Thyroid gland (tissue), 4 donors: ENCODE measurements at regions not wholly inside any gene's neighbourhood (a gene's known extent, or its start where the extent isn't known, plus 50 kb on each side); places are given as distances from the start of the nearest gene placed in this dataset.

Experiments used
- CTCF ChIP-seq, 6 experiments: fragments of 200-600 bp in 3 of 6; fragments of 450-650 bp in 3 of 6; sonication (generic) in 3 of 6; IDR thresholded peaks; one replicate each; pipeline ENCODE4 v1.5.1; 2016 to 2019; ENCODE audit warnings: antibody characterized with exemption in 6 of 6, mild to moderate bottlenecking in 2 of 6, inconsistent platforms in 1 of 6, moderate library complexity in 1 of 6
- POLR2A ChIP-seq, 2 donors: fragments of 450-650 bp; IDR thresholded peaks; one replicate each; pipeline ENCODE4 v1.6.1; 2017; ENCODE audit warnings: antibody characterized with exemption in 2 of 2, mild to moderate bottlenecking in 2 of 2, moderate library complexity in 1 of 2

GRCh38 chr20:30281584-30282197 lies 975.8 kb upstream of the DEFB115 start:
- no peak for TF ChIP-seq CTCF (IDR thresholded peaks at IDR 0.05)
- TF ChIP-seq POLR2A (IDR thresholded peaks at IDR 0.05) = no peak
